ENCODE measurements at regions not wholly inside any gene's neighbourhood (a gene's known extent, or its start where the extent isn't known, plus 50 kb on each side); places are given as distances from the start of the nearest gene placed in this dataset.

GRCh38 chr2:4618630-4619228 lies 915.4 kb downstream of the DCDC2C start:
- TF ChIP-seq CTCF (IDR thresholded peaks at IDR 0.05) (no peak), POLR2A (IDR thresholded peaks at IDR 0.05; ENCODE audit: low read depth) (no peak)
